ENCODE measurements at regions not wholly inside any gene's neighbourhood (a gene's known extent, or its start where the extent isn't known, plus 50 kb on each side); places are given as distances from the start of the nearest gene placed in this dataset.

GRCh38 chr6:80643881-80644280, 537.4 kb downstream of the BCKDHB start:
- Histone ChIP-seq H3K36me3 (ENCODE audit: insufficient read depth, low read length) (no peaks in the 10 kb centered on the region), H3K4me2 (ENCODE audit: low read length) (no peak overlapping the region), H4K20me1 (ENCODE audit: insufficient read depth) (no peaks in the 10 kb centered on the region), H3K9me2 (ENCODE audit: insufficient read depth, low read length) (no peaks in the 10 kb centered on the region), H3K27me3 (ENCODE audit: insufficient read depth, low read depth, low read length) (no peaks in the 10 kb centered on the region), H3F3A (ENCODE audit: insufficient read depth, low read length, poor library complexity, severe bottlenecking) (no peaks in the 10 kb centered on the region), H3K4me3 (ENCODE audit: low read length) (no peak overlapping the region), H3K27ac (ENCODE audit: low read length) (no peak overlapping the region), H3K9me3 (ENCODE audit: low read length) (no peaks in the 10 kb centered on the region), H3K9ac (ENCODE audit: low read length) (no peak overlapping the region), H2AFZ (ENCODE audit: low read depth, low read length) (no peak overlapping the region), H3K79me2 (replicated peaks; ENCODE audit: insufficient read depth, low read length) (no peaks in the 10 kb centered on the region)
- TF ChIP-seq CTCF (IDR thresholded peaks at IDR 0.05; ENCODE audit: poor library complexity, severe bottlenecking) (no peak), EP300 (conservative IDR thresholded peaks at IDR 0.05; ENCODE audit: poor library complexity, severe bottlenecking) (no peak), REST (IDR thresholded peaks at IDR 0.05; ENCODE audit: borderline replicate concordance) (no peak), EZH2 (IDR thresholded peaks at IDR 0.05; ENCODE audit: borderline replicate concordance, insufficient read depth, low read length, poor library complexity, severe bottlenecking) (no peak), MXI1 (conservative IDR thresholded peaks at IDR 0.05; ENCODE audit: poor library complexity, severe bottlenecking) (no peak), SMC3 (conservative IDR thresholded peaks at IDR 0.05; ENCODE audit: poor library complexity) (no peak), RAD21 (conservative IDR thresholded peaks at IDR 0.05) (no peak), POLR2AphosphoS5 (IDR thresholded peaks at IDR 0.05) (no peak), TAF1 (IDR thresholded peaks at IDR 0.05; ENCODE audit: low read depth) (no peak)

- H3K79me2 ChIP-seq (replicated peaks; ENCODE audit: insufficient read depth, low read length) = no peaks in the 10 kb centered on the region
- H3K9me2 ChIP-seq (ENCODE audit: insufficient read depth, low read length) = no peaks in the 10 kb centered on the region
- H3K27ac ChIP-seq (ENCODE audit: low read length) = no peak overlapping the region
- no peaks in the 10 kb centered on the region for H4K20me1 ChIP-seq (ENCODE audit: insufficient read depth)
- no peak for TF ChIP-seq SMC3 (conservative IDR thresholded peaks at IDR 0.05; ENCODE audit: poor library complexity)
- TF ChIP-seq REST (IDR thresholded peaks at IDR 0.05; ENCODE audit: borderline replicate concordance) = no peak
- TF ChIP-seq RAD21 (conservative IDR thresholded peaks at IDR 0.05) = no peak
- TF ChIP-seq EZH2 (IDR thresholded peaks at IDR 0.05; ENCODE audit: borderline replicate concordance, insufficient read depth, low read length, poor library complexity, severe bottlenecking) = no peak
- TF ChIP-seq TAF1 (IDR thresholded peaks at IDR 0.05; ENCODE audit: low read depth) = no peak
- no peak for TF ChIP-seq CTCF (IDR thresholded peaks at IDR 0.05; ENCODE audit: poor library complexity, severe bottlenecking)
- no peak for TF ChIP-seq POLR2AphosphoS5 (IDR thresholded peaks at IDR 0.05)
- no peak for TF ChIP-seq MXI1 (conservative IDR thresholded peaks at IDR 0.05; ENCODE audit: poor library complexity, severe bottlenecking)
- no peak for TF ChIP-seq EP300 (conservative IDR thresholded peaks at IDR 0.05; ENCODE audit: poor library complexity, severe bottlenecking)
- no peak overlapping the region for H3K4me3 ChIP-seq (ENCODE audit: low read length)
- no peak overlapping the region for H3K9ac ChIP-seq (ENCODE audit: low read length)
- H3K27me3 ChIP-seq (ENCODE audit: insufficient read depth, low read depth, low read length) = no peaks in the 10 kb centered on the region
- no peaks in the 10 kb centered on the region for H3K9me3 ChIP-seq (ENCODE audit: low read length)
- H3F3A ChIP-seq (ENCODE audit: insufficient read depth, low read length, poor library complexity, severe bottlenecking) = no peaks in the 10 kb centered on the region
- no peak overlapping the region for H3K4me2 ChIP-seq (ENCODE audit: low read length)
- no peaks in the 10 kb centered on the region for H3K36me3 ChIP-seq (ENCODE audit: insufficient read depth, low read length)
- H2AFZ ChIP-seq (ENCODE audit: low read depth, low read length) = no peak overlapping the region
These were observed 536.0 kb downstream of the BCKDHB start for GRCh38 chr6:80642452-80642851.
